Gastrocnemius medialis (tissue), 4 donors: ENCODE measurements at regions not wholly inside any gene's neighbourhood (a gene's known extent, or its start where the extent isn't known, plus 50 kb on each side); places are given as distances from the start of the nearest gene placed in this dataset.
"Not testable (repeated sequence)": the region's sequence is repeated elsewhere in the genome, so short reads cannot be mapped to it uniquely, and the experiment has no call there.

Source experiments
- ATAC-seq, 2 donors: fragments of 150-250 bp; one replicate each; pipeline ENCODE4 v1.9.1; 2016
- DNase-seq, 2 donors: peaks; one replicate each; pipeline ENCODE4 v3.0.0-alpha.2; 2019
- H3K27ac ChIP-seq, 4 donors: fragments of 200-600 bp; sonication (generic); 1 replicate in 1 of 4; 2 replicates in 3 of 4; pipeline ENCODE4 v1.5.1; 2016 to 2018; ENCODE audit warnings: mild to moderate bottlenecking in 2 of 4, moderate library complexity in 1 of 4
- H3K27me3 ChIP-seq, 3 donors: fragments of 200-600 bp; sonication (generic) in 2 of 3; 1 replicate in 1 of 3; 2 replicates in 2 of 3; pipeline versions ENCODE4 v1.5.1 to v1.6.0; 2016 to 2019; ENCODE audit warnings: mild to moderate bottlenecking in 1 of 3, moderate library complexity in 1 of 3
- H3K36me3 ChIP-seq, 2 donors: fragments of 200-600 bp; sonication (generic) in 1 of 2; one replicate each; pipeline ENCODE4 v1.5.1; 2017 to 2018
- H3K4me1 ChIP-seq, 2 donors: fragments of 200-600 bp; sonication (generic) in 1 of 2; one replicate each; pipeline ENCODE4 v1.5.1; 2016 to 2017; ENCODE audit warnings: mild to moderate bottlenecking in 2 of 2
- H3K4me3 ChIP-seq, 4 donors: fragments of 200-600 bp; sonication (generic) in 3 of 4; 1 replicate in 1 of 4; 2 replicates in 3 of 4; pipeline ENCODE4 v1.5.1; 2016 to 2019; ENCODE audit warnings: mild to moderate bottlenecking in 2 of 4
- H3K9me3 ChIP-seq, 3 donors: fragments of 200-600 bp; sonication (generic) in 2 of 3; 1 replicate in 1 of 3; 2 replicates in 2 of 3; pipeline ENCODE4 v1.5.1; 2016 to 2019
- CTCF ChIP-seq, 5 experiments: fragments of 450-650 bp in 3 of 5; fragments of 200-600 bp in 2 of 5; sonication (generic) in 2 of 5; IDR thresholded peaks in 4 of 5; conservative IDR thresholded peaks in 1 of 5; 1 replicate in 4 of 5; 2 replicates in 1 of 5; pipeline ENCODE4 v1.5.1; 2016 to 2019; ENCODE audit warnings: antibody characterized with exemption in 5 of 5, mild to moderate bottlenecking in 3 of 5, moderate library complexity in 3 of 5
- POLR2A ChIP-seq, 2 donors: fragments of 450-650 bp; IDR thresholded peaks; one replicate each; pipeline ENCODE4 v1.6.1; 2017; ENCODE audit warnings: antibody characterized with exemption in 2 of 2, mild to moderate bottlenecking in 2 of 2, moderate library complexity in 2 of 2
- in situ Hi-C, 4 donors: fragments of 200-750 bp; cut with MboI; loops; one replicate each; pipeline versions ENCODE4 v1.15.0 to v1.8.0; 2017; ENCODE audit warnings: low sequenced_read_pairs in 4 of 4
- intact Hi-C: fragments of 100-400 bp; cut with DNase I; formaldehyde crosslinking; loops from one replicate; pipeline ENCODE4 v1.15.1; 2023; ENCODE audit warnings: low total_unique reads

- in situ Hi-C loops, result no loop called here
- DNase-seq, result no peak
- no peaks in the 10 kb centered on the region for H3K27me3 ChIP-seq
- H3K4me3 ChIP-seq, result no peak overlapping the region
- intact Hi-C loops, result no loop called here
- TF ChIP-seq POLR2A (IDR thresholded peaks at IDR 0.05), result no peak
- no peak for TF ChIP-seq CTCF (IDR thresholded peaks at IDR 0.05 in 4 of 5, conservative IDR thresholded peaks at IDR 0.05 in 1 of 5)
- H3K4me1 ChIP-seq, result no peaks in the 10 kb centered on the region
- H3K36me3 ChIP-seq, result no peaks in the 10 kb centered on the region
- no peaks in the 10 kb centered on the region for H3K9me3 ChIP-seq
- no peak overlapping the region for H3K27ac ChIP-seq
- ATAC-seq, result no peak
Measured at GRCh38 chr12:86411710-86412109, 155.5 kb upstream of the MGAT4C start.

- Histone ChIP-seq H3K9me3 (no peaks in the 10 kb centered on the region), H3K4me1 (no peaks in the 10 kb centered on the region), H3K36me3 (no peaks in the 10 kb centered on the region), H3K27me3 (no peaks in the 10 kb centered on the region), H3K4me3 (no peak overlapping the region), H3K27ac (no peak overlapping the region)
- intact Hi-C loops (no loop called here), in situ Hi-C loops (no loop called here)
- no peak for DNase-seq
- TF ChIP-seq CTCF (IDR thresholded peaks at IDR 0.05 in 4 of 5, conservative IDR thresholded peaks at IDR 0.05 in 1 of 5), result no peak
- TF ChIP-seq POLR2A (IDR thresholded peaks at IDR 0.05), result no peak
- no peak for ATAC-seq
Measured at GRCh38 chr12:86407620-86408208, 151.5 kb upstream of the MGAT4C start.

- TF ChIP-seq CTCF (IDR thresholded peaks at IDR 0.05 in 4 of 5, conservative IDR thresholded peaks at IDR 0.05 in 1 of 5) (no peak), POLR2A (IDR thresholded peaks at IDR 0.05) (no peak)
- intact Hi-C loops (no loop called here), in situ Hi-C loops (no loop called here)
- no peak for ATAC-seq
- Histone ChIP-seq H3K4me1 (no peaks in the 10 kb centered on the region), H3K27ac (no peak overlapping the region), H3K9me3 (no peaks in the 10 kb centered on the region), H3K27me3 (no peaks in the 10 kb centered on the region), H3K36me3 (no peaks in the 10 kb centered on the region), H3K4me3 (no peak overlapping the region)
- no peak for DNase-seq
Measured at GRCh38 chr12:86389949-86390348, 133.8 kb upstream of the MGAT4C start.

GRCh38 chr12:86387591-86388145 is 131.5 kb upstream of the MGAT4C start:
- no peaks in the 10 kb centered on the region for H3K27me3 ChIP-seq
- H3K4me1 ChIP-seq, result no peaks in the 10 kb centered on the region
- TF ChIP-seq CTCF (IDR thresholded peaks at IDR 0.05 in 4 of 5, conservative IDR thresholded peaks at IDR 0.05 in 1 of 5) (no peak), POLR2A (IDR thresholded peaks at IDR 0.05) (no peak)
- in situ Hi-C loops (no loop called here), intact Hi-C loops (no loop called here)
- DNase-seq, result no peak
- H3K4me3 ChIP-seq, result no peak overlapping the region
- no peaks in the 10 kb centered on the region for H3K36me3 ChIP-seq
- ATAC-seq, result no peak
- no peak overlapping the region for H3K27ac ChIP-seq
- H3K9me3 ChIP-seq, result no peaks in the 10 kb centered on the region

- H3K27ac ChIP-seq, DNase-seq, ATAC-seq, H3K4me3 ChIP-seq, intact Hi-C loops, H3K9me3 ChIP-seq, H3K27me3 ChIP-seq, in situ Hi-C loops, H3K4me1 ChIP-seq, H3K36me3 ChIP-seq: not testable (repeated sequence)
Measured at GRCh38 chr12:86383759-86384158, 127.6 kb upstream of the MGAT4C start.
